AG10803 (cell line): ENCODE measurements at regions not wholly inside any gene's neighbourhood (a gene's known extent, or its start where the extent isn't known, plus 50 kb on each side); places are given as distances from the start of the nearest gene placed in this dataset.
A peak's percentile ranks its signal among the peaks of the same experiment; 100 is the strongest.

Source experiments
- DNase-seq: peaks from one replicate; pipeline ENCODE4 v3.0.0; 2010; ENCODE audit warnings: low read depth
- H3K4me3 ChIP-seq: 2 replicates; pipeline ENCODE4 v1.5.1; 2011; ENCODE audit warnings: mild to moderate bottlenecking, low read length, control low read depth
- CTCF ChIP-seq: conservative IDR thresholded peaks from 2 replicates; pipeline ENCODE4 v1.5.1; 2011; ENCODE audit warnings: mild to moderate bottlenecking, low read length, control low read depth, inconsistent platforms

- TF ChIP-seq CTCF, result no peak
- no peak for DNase-seq
- no peak overlapping the region for H3K4me3 ChIP-seq
These were observed 141.7 kb downstream of the SALL1 start for GRCh38 chr16:51009359-51009758.

GRCh38 chr16:51008607-51009006 is 142.5 kb downstream of the SALL1 start:
- no peak for TF ChIP-seq CTCF
- H3K4me3 ChIP-seq, result no peak overlapping the region
- no peak for DNase-seq

- no peak for TF ChIP-seq CTCF
- no peak overlapping the region for H3K4me3 ChIP-seq
- DNase-seq, result no peak
These were observed 143.0 kb downstream of the SALL1 start for GRCh38 chr16:51008037-51008436.

GRCh38 chr16:51003850-51004566 is 147.1 kb downstream of the SALL1 start:
- no peak overlapping the region for H3K4me3 ChIP-seq
- DNase-seq, result no peak
- no peak for TF ChIP-seq CTCF

GRCh38 chr16:51002881-51003490 is 148.1 kb downstream of the SALL1 start:
- TF ChIP-seq CTCF, result no peak
- H3K4me3 ChIP-seq, result no peak overlapping the region
- no peak for DNase-seq

- TF ChIP-seq CTCF, result no peak
- H3K4me3 ChIP-seq, result no peak overlapping the region
- peak; percentile 2 for DNase-seq
These were observed 151.9 kb downstream of the SALL1 start for GRCh38 chr16:50999181-50999580.

- H3K4me3 ChIP-seq, result no peak overlapping the region
- DNase-seq, result no peak
- no peak for TF ChIP-seq CTCF
These were observed 152.7 kb downstream of the SALL1 start for GRCh38 chr16:50998411-50998810.
